Stimulated activated CD4-positive, alpha-beta T cell treated with anti-CD3 and anti-CD28 coated beads, Interleukin-15, amount 100 ng/mL, for 24 hours (primary cell): ENCODE measurements at regions not wholly inside any gene's neighbourhood (a gene's known extent, or its start where the extent isn't known, plus 50 kb on each side); places are given as distances from the start of the nearest gene placed in this dataset.

ENCODE experiments used
- DNase-seq: peaks from one replicate; pipeline ENCODE4 v3.0.0-alpha.2; 2020

GRCh38 chr4:110271986-110272385 lies 73.6 kb upstream of the ELOVL6 start:
- no peak for DNase-seq

GRCh38 chr4:110270492-110271197 lies 72.2 kb upstream of the ELOVL6 start:
- no peak for DNase-seq

GRCh38 chr4:110268790-110269189 lies 70.4 kb upstream of the ELOVL6 start:
- DNase-seq, result no peak

- DNase-seq, result no peak
These were observed 69.9 kb upstream of the ELOVL6 start for GRCh38 chr4:110268352-110268751.

- no peak for DNase-seq
These were observed 67.7 kb upstream of the ELOVL6 start for GRCh38 chr4:110266136-110266535.

- no peak for DNase-seq
These were observed 66.6 kb upstream of the ELOVL6 start for GRCh38 chr4:110265001-110265400.

GRCh38 chr4:110260299-110260698 lies 61.9 kb upstream of the ELOVL6 start:
- no peak for DNase-seq

GRCh38 chr4:110250023-110250387 lies 51.6 kb upstream of the ELOVL6 start:
- DNase-seq, result no peak

GRCh38 chr4:110248831-110249253 lies 50.4 kb upstream of the ELOVL6 start:
- DNase-seq, result no peak
